ENCODE measurements at regions not wholly inside any gene's neighbourhood (a gene's known extent, or its start where the extent isn't known, plus 50 kb on each side); places are given as distances from the start of the nearest gene placed in this dataset.

- Histone ChIP-seq H4K91ac (ENCODE audit: low read depth, low read length, poor library complexity) (no peak overlapping the region), H3K23ac (ENCODE audit: low read depth, low read length, poor library complexity) (no peak overlapping the region), H4K8ac (ENCODE audit: low read depth, low read length) (no peak overlapping the region), H2BK15ac (ENCODE audit: low read length) (no peak overlapping the region), H3K4me1 (ENCODE audit: control insufficient read depth in 2 of 2, insufficient read depth in 1 of 2, low read depth in 1 of 2, low read length in 2 of 2) (no peaks in the 10 kb centered on the region), H3K36me3 (replicated peaks in 1 of 2; ENCODE audit: control insufficient read depth in 2 of 2, insufficient read depth in 2 of 2, low read length in 2 of 2) (no peaks in the 10 kb centered on the region), H3K4ac (ENCODE audit: low read length) (no peak overlapping the region), H2AK5ac (ENCODE audit: low read depth, low read length) (no peak overlapping the region), H3K14ac (ENCODE audit: low read length) (no peak overlapping the region), H3K4me2 (ENCODE audit: insufficient read depth, low read length, poor library complexity, severe bottlenecking) (no peak overlapping the region), H2BK12ac (ENCODE audit: low read length) (no peak overlapping the region), H3K4me3 (ENCODE audit: low read length in 2 of 2) (no peak overlapping the region), H3K9ac (ENCODE audit: low read depth, low read length, poor library complexity) (no peak overlapping the region), H3K79me1 (ENCODE audit: low read depth, low read length) (no peaks in the 10 kb centered on the region), H3K27ac (replicated peaks; ENCODE audit: low read length) (no peak overlapping the region), H2BK5ac (ENCODE audit: low read length) (no peak overlapping the region), H2AFZ (ENCODE audit: low read length) (no peak overlapping the region), H2BK120ac (ENCODE audit: low read depth, low read length) (no peak overlapping the region), H3K9me3 (replicated peaks in 1 of 2; ENCODE audit: control insufficient read depth in 2 of 2, insufficient read depth in 1 of 2, low read depth in 1 of 2, low read length in 2 of 2) (no peaks in the 10 kb centered on the region), H3K18ac (ENCODE audit: low read length) (no peak overlapping the region), H3K27me3 (ENCODE audit: control insufficient read depth in 3 of 3, insufficient read depth in 3 of 3, low read depth in 1 of 3, low read length in 3 of 3) (no peaks in the 10 kb centered on the region)
- no peak for DNase-seq (ENCODE audit: low spot score)
- WGBS, 2 donors (ENCODE audit: extremely low coverage in 2 of 2, insufficient read length in 2 of 2, insufficient replicate concordance in 1 of 2), result no CpG with 5 or more reads among the region's 4 CpGs
Observed at GRCh38 chr5:33282157-33282556, 158.6 kb upstream of the TARS1 start.

GRCh38 chr5:33282696-33283095 is 158.1 kb upstream of the TARS1 start:
- no peak overlapping the region for H4K8ac ChIP-seq (ENCODE audit: low read depth, low read length)
- no peak overlapping the region for H2AFZ ChIP-seq (ENCODE audit: low read length)
- H2BK120ac ChIP-seq (ENCODE audit: low read depth, low read length), result no peak overlapping the region
- no peak overlapping the region for H3K4me2 ChIP-seq (ENCODE audit: insufficient read depth, low read length, poor library complexity, severe bottlenecking)
- H2BK15ac ChIP-seq (ENCODE audit: low read length), result no peak overlapping the region
- H4K91ac ChIP-seq (ENCODE audit: low read depth, low read length, poor library complexity), result no peak overlapping the region
- H3K36me3 ChIP-seq (replicated peaks in 1 of 2; ENCODE audit: control insufficient read depth in 2 of 2, insufficient read depth in 2 of 2, low read length in 2 of 2), result no peaks in the 10 kb centered on the region
- H3K9me3 ChIP-seq (replicated peaks in 1 of 2; ENCODE audit: control insufficient read depth in 2 of 2, insufficient read depth in 1 of 2, low read depth in 1 of 2, low read length in 2 of 2), result no peaks in the 10 kb centered on the region
- H3K27ac ChIP-seq (replicated peaks; ENCODE audit: low read length), result no peak overlapping the region
- no peaks in the 10 kb centered on the region for H3K4me1 ChIP-seq (ENCODE audit: control insufficient read depth in 2 of 2, insufficient read depth in 1 of 2, low read depth in 1 of 2, low read length in 2 of 2)
- no CpG with 5 or more reads among the region's 2 CpGs for whole genome bisulfite sequencing, 2 donors (ENCODE audit: extremely low coverage in 2 of 2, insufficient read length in 2 of 2, insufficient replicate concordance in 1 of 2)
- no peak overlapping the region for H2BK5ac ChIP-seq (ENCODE audit: low read length)
- no peak overlapping the region for H3K4me3 ChIP-seq (ENCODE audit: low read length in 2 of 2)
- H2AK5ac ChIP-seq (ENCODE audit: low read depth, low read length), result no peak overlapping the region
- no peak overlapping the region for H3K9ac ChIP-seq (ENCODE audit: low read depth, low read length, poor library complexity)
- no peak for DNase-seq (ENCODE audit: low spot score)
- no peak overlapping the region for H3K14ac ChIP-seq (ENCODE audit: low read length)
- no peak overlapping the region for H3K23ac ChIP-seq (ENCODE audit: low read depth, low read length, poor library complexity)
- H3K27me3 ChIP-seq (ENCODE audit: control insufficient read depth in 3 of 3, insufficient read depth in 3 of 3, low read depth in 1 of 3, low read length in 3 of 3), result no peaks in the 10 kb centered on the region
- no peak overlapping the region for H3K4ac ChIP-seq (ENCODE audit: low read length)
- no peak overlapping the region for H3K18ac ChIP-seq (ENCODE audit: low read length)
- H2BK12ac ChIP-seq (ENCODE audit: low read length), result no peak overlapping the region
- H3K79me1 ChIP-seq (ENCODE audit: low read depth, low read length), result no peaks in the 10 kb centered on the region

- Histone ChIP-seq H3K27ac (replicated peaks; ENCODE audit: low read length) (no peak overlapping the region), H2AK5ac (ENCODE audit: low read depth, low read length) (no peak overlapping the region), H3K4me1 (ENCODE audit: control insufficient read depth in 2 of 2, insufficient read depth in 1 of 2, low read depth in 1 of 2, low read length in 2 of 2) (no peaks in the 10 kb centered on the region), H3K4me2 (ENCODE audit: insufficient read depth, low read length, poor library complexity, severe bottlenecking) (no peak overlapping the region), H3K4ac (ENCODE audit: low read length) (no peak overlapping the region), H3K9me3 (replicated peaks in 1 of 2; ENCODE audit: control insufficient read depth in 2 of 2, insufficient read depth in 1 of 2, low read depth in 1 of 2, low read length in 2 of 2) (no peaks in the 10 kb centered on the region), H2AFZ (ENCODE audit: low read length) (no peak overlapping the region), H2BK12ac (ENCODE audit: low read length) (no peak overlapping the region), H2BK15ac (ENCODE audit: low read length) (no peak overlapping the region), H3K18ac (ENCODE audit: low read length) (no peak overlapping the region), H3K23ac (ENCODE audit: low read depth, low read length, poor library complexity) (no peak overlapping the region), H4K8ac (ENCODE audit: low read depth, low read length) (no peak overlapping the region), H3K79me1 (ENCODE audit: low read depth, low read length) (no peaks in the 10 kb centered on the region), H3K4me3 (ENCODE audit: low read length in 2 of 2) (no peak overlapping the region), H3K14ac (ENCODE audit: low read length) (no peak overlapping the region), H4K91ac (ENCODE audit: low read depth, low read length, poor library complexity) (no peak overlapping the region), H2BK120ac (ENCODE audit: low read depth, low read length) (no peak overlapping the region), H3K27me3 (ENCODE audit: control insufficient read depth in 3 of 3, insufficient read depth in 3 of 3, low read depth in 1 of 3, low read length in 3 of 3) (no peaks in the 10 kb centered on the region), H3K9ac (ENCODE audit: low read depth, low read length, poor library complexity) (no peak overlapping the region), H2BK5ac (ENCODE audit: low read length) (no peak overlapping the region), H3K36me3 (replicated peaks in 1 of 2; ENCODE audit: control insufficient read depth in 2 of 2, insufficient read depth in 2 of 2, low read length in 2 of 2) (no peaks in the 10 kb centered on the region)
- no peak for DNase-seq (ENCODE audit: low spot score)
Observed at GRCh38 chr5:33283243-33283642, 157.5 kb upstream of the TARS1 start.

- Histone ChIP-seq H3K27ac (replicated peaks; ENCODE audit: low read length) (no peak overlapping the region), H3K36me3 (replicated peaks in 1 of 2; ENCODE audit: control insufficient read depth in 2 of 2, insufficient read depth in 2 of 2, low read length in 2 of 2) (no peaks in the 10 kb centered on the region), H3K9me3 (replicated peaks in 1 of 2; ENCODE audit: control insufficient read depth in 2 of 2, insufficient read depth in 1 of 2, low read depth in 1 of 2, low read length in 2 of 2) (no peaks in the 10 kb centered on the region), H3K27me3 (ENCODE audit: control insufficient read depth in 3 of 3, insufficient read depth in 3 of 3, low read depth in 1 of 3, low read length in 3 of 3) (no peaks in the 10 kb centered on the region), H3K79me1 (ENCODE audit: low read depth, low read length) (no peaks in the 10 kb centered on the region), H2BK5ac (ENCODE audit: low read length) (no peak overlapping the region), H3K18ac (ENCODE audit: low read length) (no peak overlapping the region), H3K9ac (ENCODE audit: low read depth, low read length, poor library complexity) (no peak overlapping the region), H3K4ac (ENCODE audit: low read length) (no peak overlapping the region), H3K23ac (ENCODE audit: low read depth, low read length, poor library complexity) (no peak overlapping the region), H2BK120ac (ENCODE audit: low read depth, low read length) (no peak overlapping the region), H3K4me1 (ENCODE audit: control insufficient read depth in 2 of 2, insufficient read depth in 1 of 2, low read depth in 1 of 2, low read length in 2 of 2) (no peaks in the 10 kb centered on the region), H2BK15ac (ENCODE audit: low read length) (no peak overlapping the region), H2AFZ (ENCODE audit: low read length) (no peak overlapping the region), H3K4me3 (ENCODE audit: low read length in 2 of 2) (no peak overlapping the region), H4K91ac (ENCODE audit: low read depth, low read length, poor library complexity) (no peak overlapping the region), H3K14ac (ENCODE audit: low read length) (no peak overlapping the region), H2AK5ac (ENCODE audit: low read depth, low read length) (no peak overlapping the region), H2BK12ac (ENCODE audit: low read length) (no peak overlapping the region), H3K4me2 (ENCODE audit: insufficient read depth, low read length, poor library complexity, severe bottlenecking) (no peak overlapping the region), H4K8ac (ENCODE audit: low read depth, low read length) (no peak overlapping the region)
- no CpG with 5 or more reads among the region's 3 CpGs for WGBS, 2 donors (ENCODE audit: extremely low coverage in 2 of 2, insufficient read length in 2 of 2, insufficient replicate concordance in 1 of 2)
- DNase-seq (ENCODE audit: low spot score), result no peak
Observed at GRCh38 chr5:33284681-33285080, 156.1 kb upstream of the TARS1 start.
